ENCODE measurements at regions not wholly inside any gene's neighbourhood (a gene's known extent, or its start where the extent isn't known, plus 50 kb on each side); places are given as distances from the start of the nearest gene placed in this dataset.

- no peak for TF ChIP-seq RAD21 (IDR thresholded peaks at IDR 0.05; ENCODE audit: low read depth)
- no peak for TF ChIP-seq TEAD4 (IDR thresholded peaks at IDR 0.05)
- no peak for TF ChIP-seq EP300 (IDR thresholded peaks at IDR 0.05; ENCODE audit: borderline replicate concordance)
- TF ChIP-seq REST (IDR thresholded peaks at IDR 0.05; ENCODE audit: low read depth): no peak
- no peak for TF ChIP-seq FOXM1 (IDR thresholded peaks at IDR 0.05; ENCODE audit: borderline replicate concordance, low read depth)
- TF ChIP-seq CREB1 (IDR thresholded peaks at IDR 0.05; ENCODE audit: low read depth): no peak
- no peak for TF ChIP-seq TAF1 (IDR thresholded peaks at IDR 0.05; ENCODE audit: low read depth)
- TF ChIP-seq EGR1 (IDR thresholded peaks at IDR 0.05): no peak
Observed at GRCh38 chr4:89640620-89641366, 196.2 kb downstream of the SNCA start.
